ENCODE measurements at regions not wholly inside any gene's neighbourhood (a gene's known extent, or its start where the extent isn't known, plus 50 kb on each side); places are given as distances from the start of the nearest gene placed in this dataset.

DNA sequence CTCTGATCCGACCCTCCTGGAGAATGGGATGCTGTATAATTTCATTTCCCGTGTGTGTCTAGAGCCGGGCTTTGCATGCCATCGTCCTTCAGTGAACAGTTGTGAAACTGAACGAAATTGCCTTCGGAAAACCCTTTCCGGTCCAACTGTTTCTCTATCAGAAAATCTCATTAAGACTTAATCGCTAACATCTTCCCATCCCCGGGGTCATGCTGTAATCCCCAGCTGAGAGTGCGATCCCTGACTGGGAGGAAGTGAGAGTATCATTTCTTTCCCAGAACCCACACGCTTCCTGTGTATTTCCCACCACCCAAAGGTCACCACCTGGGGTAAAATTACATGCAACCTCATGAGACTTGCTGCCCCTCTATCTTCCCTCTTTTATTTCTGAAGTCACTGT is 75.6 kb upstream of the RBFOX1 start:
- FAIRE-seq (no peak), DNase-seq (ENCODE audit: low read depth, low spot score) (no peak)
- H2AFZ ChIP-seq (ENCODE audit: control insufficient read depth, low read length) = no peak overlapping the region
- no peaks in the 10 kb centered on the region for H3K4me1 ChIP-seq (ENCODE audit: control insufficient read depth, extremely low read depth, insufficient read depth, low read length)
- dilution Hi-C loops (cut with MboI; ENCODE audit: extremely low pct_ligation_motif_present, low sequenced_read_pairs) = no loop called here
- no peaks in the 10 kb centered on the region for H3K36me3 ChIP-seq (ENCODE audit: control insufficient read depth in 2 of 2, extremely low read depth in 1 of 2, insufficient read depth in 2 of 2, low read length in 2 of 2)
- H3K27ac ChIP-seq (ENCODE audit: control insufficient read depth, insufficient read depth, low read length) = no peak overlapping the region
- H3K4me3 ChIP-seq (ENCODE audit: control insufficient read depth in 2 of 3, extremely low read depth in 1 of 3, insufficient read depth in 2 of 3, low read depth in 1 of 3, low read length in 3 of 3) = no peak overlapping the region
- no peaks in the 10 kb centered on the region for H3K79me2 ChIP-seq (ENCODE audit: control insufficient read depth, insufficient read depth, low read length)
- H4K20me1 ChIP-seq (ENCODE audit: control insufficient read depth, extremely low read depth, insufficient read depth, low read length) = no peaks in the 10 kb centered on the region
- no peaks in the 10 kb centered on the region for H3K9me1 ChIP-seq (ENCODE audit: control insufficient read depth, extremely low read depth, insufficient read depth, low read length)
- no peaks in the 10 kb centered on the region for H3K9me3 ChIP-seq (ENCODE audit: control insufficient read depth, low read depth, low read length)
- no peak for TF ChIP-seq EZH2 (IDR thresholded peaks at IDR 0.05; ENCODE audit: low read length)
- TF ChIP-seq, protein P1, sequence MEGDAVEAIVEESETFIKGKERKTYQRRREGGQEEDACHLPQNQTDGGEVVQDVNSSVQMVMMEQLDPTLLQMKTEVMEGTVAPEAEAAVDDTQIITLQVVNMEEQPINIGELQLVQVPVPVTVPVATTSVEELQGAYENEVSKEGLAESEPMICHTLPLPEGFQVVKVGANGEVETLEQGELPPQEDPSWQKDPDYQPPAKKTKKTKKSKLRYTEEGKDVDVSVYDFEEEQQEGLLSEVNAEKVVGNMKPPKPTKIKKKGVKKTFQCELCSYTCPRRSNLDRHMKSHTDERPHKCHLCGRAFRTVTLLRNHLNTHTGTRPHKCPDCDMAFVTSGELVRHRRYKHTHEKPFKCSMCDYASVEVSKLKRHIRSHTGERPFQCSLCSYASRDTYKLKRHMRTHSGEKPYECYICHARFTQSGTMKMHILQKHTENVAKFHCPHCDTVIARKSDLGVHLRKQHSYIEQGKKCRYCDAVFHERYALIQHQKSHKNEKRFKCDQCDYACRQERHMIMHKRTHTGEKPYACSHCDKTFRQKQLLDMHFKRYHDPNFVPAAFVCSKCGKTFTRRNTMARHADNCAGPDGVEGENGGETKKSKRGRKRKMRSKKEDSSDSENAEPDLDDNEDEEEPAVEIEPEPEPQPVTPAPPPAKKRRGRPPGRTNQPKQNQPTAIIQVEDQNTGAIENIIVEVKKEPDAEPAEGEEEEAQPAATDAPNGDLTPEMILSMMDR (optimal IDR thresholded peaks at IDR 0.05 in 1 of 3, IDR thresholded peaks at IDR 0.05 in 1 of 3, conservative IDR thresholded peaks at IDR 0.05 in 1 of 3; ENCODE audit: extremely low read depth in 1 of 3, insufficient read depth in 2 of 3, low read length in 3 of 3) = no peak
- H3K9ac ChIP-seq (ENCODE audit: control insufficient read depth, extremely low read depth, insufficient read depth, low read length) = no peak overlapping the region
- H3K27me3 ChIP-seq (ENCODE audit: control insufficient read depth, extremely low read depth, insufficient read depth, low read length) = no peaks in the 10 kb centered on the region
- H3K4me2 ChIP-seq (ENCODE audit: control insufficient read depth, extremely low read depth, insufficient read depth, low read depth, low read length) = no peak overlapping the region

DNA sequence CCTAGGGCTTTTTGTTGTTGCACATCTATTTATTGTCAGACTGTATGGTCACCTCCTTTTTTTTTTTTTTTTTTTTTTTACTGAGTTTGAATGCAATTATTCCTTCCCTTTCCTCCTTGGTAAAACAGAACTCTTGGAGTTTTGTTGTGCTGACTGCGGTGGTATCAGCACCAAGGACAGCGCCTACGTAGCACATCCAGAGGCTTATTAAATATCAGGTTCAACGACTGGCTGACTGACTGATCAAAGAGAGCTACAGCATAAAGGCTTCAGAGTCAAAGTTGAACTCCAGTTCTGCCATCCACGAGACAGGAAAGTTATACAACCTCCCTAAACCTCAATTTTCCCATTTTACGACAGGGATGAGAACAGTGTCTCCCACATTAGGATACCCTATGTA is 86.1 kb upstream of the RBFOX1 start:
- Histone ChIP-seq H3K4me1 (ENCODE audit: control insufficient read depth, extremely low read depth, insufficient read depth, low read length) (no peaks in the 10 kb centered on the region), H3K36me3 (ENCODE audit: control insufficient read depth in 2 of 2, extremely low read depth in 1 of 2, insufficient read depth in 2 of 2, low read length in 2 of 2) (no peaks in the 10 kb centered on the region), H3K27ac (ENCODE audit: control insufficient read depth, insufficient read depth, low read length) (no peak overlapping the region), H3K9me3 (ENCODE audit: control insufficient read depth, low read depth, low read length) (no peaks in the 10 kb centered on the region), H3K4me2 (ENCODE audit: control insufficient read depth, extremely low read depth, insufficient read depth, low read depth, low read length) (no peak overlapping the region), H3K9ac (ENCODE audit: control insufficient read depth, extremely low read depth, insufficient read depth, low read length) (no peak overlapping the region), H4K20me1 (ENCODE audit: control insufficient read depth, extremely low read depth, insufficient read depth, low read length) (no peaks in the 10 kb centered on the region), H3K4me3 (ENCODE audit: control insufficient read depth in 2 of 3, extremely low read depth in 1 of 3, insufficient read depth in 2 of 3, low read depth in 1 of 3, low read length in 3 of 3) (no peak overlapping the region), H3K9me1 (ENCODE audit: control insufficient read depth, extremely low read depth, insufficient read depth, low read length) (no peaks in the 10 kb centered on the region), H3K79me2 (ENCODE audit: control insufficient read depth, insufficient read depth, low read length) (no peaks in the 10 kb centered on the region), H3K27me3 (ENCODE audit: control insufficient read depth, extremely low read depth, insufficient read depth, low read length) (no peaks in the 10 kb centered on the region), H2AFZ (ENCODE audit: control insufficient read depth, low read length) (no peak overlapping the region)
- DNase-seq (ENCODE audit: low read depth, low spot score) (no peak), FAIRE-seq (no peak)
- dilution Hi-C loops (cut with MboI; ENCODE audit: extremely low pct_ligation_motif_present, low sequenced_read_pairs) = no loop called here
- no peak for TF ChIP-seq EZH2 (IDR thresholded peaks at IDR 0.05; ENCODE audit: low read length)
- TF ChIP-seq, protein P1 (optimal IDR thresholded peaks at IDR 0.05 in 1 of 3, IDR thresholded peaks at IDR 0.05 in 1 of 3, conservative IDR thresholded peaks at IDR 0.05 in 1 of 3; ENCODE audit: extremely low read depth in 1 of 3, insufficient read depth in 2 of 3, low read length in 3 of 3) = no peak

All from keratinocyte (primary cell).